ENCODE measurements at regions not wholly inside any gene's neighbourhood (a gene's known extent, or its start where the extent isn't known, plus 50 kb on each side); places are given as distances from the start of the nearest gene placed in this dataset.
A peak's percentile ranks its signal among the peaks of the same experiment; 100 is the strongest.

GRCh38 chr18:45202061-45202460 is 413.2 kb upstream of the SLC14A2 start:
- Histone ChIP-seq H3K9me2 (replicated peaks; ENCODE audit: low read length) (no peaks in the 10 kb centered on the region), H3K9me3 (ENCODE audit: low read length) (no peaks in the 10 kb centered on the region), H3K27ac (ENCODE audit: low read length) (peak overlapping the region; percentile 87), H3K4me2 (ENCODE audit: low read length) (0 out of 2 replicates have a peak overlapping the region, but pooled peaks have one; percentile 26), H3K79me2 (ENCODE audit: low read length) (no peaks in the 10 kb centered on the region), H3K27me3 (ENCODE audit: low read length) (no peaks in the 10 kb centered on the region), H2AFZ (ENCODE audit: low read length) (no peak overlapping the region), H3K4me3 (ENCODE audit: low read length) (no peak overlapping the region), H3F3A (ENCODE audit: low read length, unreplicated experiment) (no peaks in the 10 kb centered on the region), H3K4me1 (ENCODE audit: insufficient read depth, low read length) (peaks cover 21% of the 10 kb centered on the region), H3K36me3 (ENCODE audit: low read depth, low read length) (no peaks in the 10 kb centered on the region), H3K9ac (ENCODE audit: low read length) (peak overlapping the region; percentile 54; the same call in 1 of the 2 replicates), H4K20me1 (ENCODE audit: low read length) (no peaks in the 10 kb centered on the region)
- no TSS peak for BruUV-seq (replicated peaks)
- intact Hi-C loops (cut with micrococcal nuclease) = no loop called here
- no peak for TF ChIP-seq CTCF (conservative IDR thresholded peaks at IDR 0.05; ENCODE audit: low read depth, low read length)
- TF ChIP-seq EZH2phosphoT487 (IDR thresholded peaks at IDR 0.05; ENCODE audit: borderline replicate concordance, low read length) = no peak
- TF ChIP-seq EZH2 (IDR thresholded peaks at IDR 0.05; ENCODE audit: low read length, unreplicated experiment) = no peak
- ATAC-seq (no peak), DNase-seq (no peak)
- ChIA-PET CTCF (no interaction called here), POLR2A (ENCODE audit: unreplicated experiment) (no interaction called here)

GRCh38 chr18:45203677-45204076 is 411.6 kb upstream of the SLC14A2 start:
- Histone ChIP-seq H3K27me3 (ENCODE audit: low read length) (no peaks in the 10 kb centered on the region), H3K79me2 (ENCODE audit: low read length) (no peaks in the 10 kb centered on the region), H3K9ac (ENCODE audit: low read length) (no peak overlapping the region), H3K4me2 (ENCODE audit: low read length) (no peak overlapping the region), H3K27ac (ENCODE audit: low read length) (no peak overlapping the region), H3K9me2 (replicated peaks; ENCODE audit: low read length) (no peaks in the 10 kb centered on the region), H3K9me3 (ENCODE audit: low read length) (no peaks in the 10 kb centered on the region), H3K4me3 (ENCODE audit: low read length) (no peak overlapping the region), H3K36me3 (ENCODE audit: low read depth, low read length) (no peaks in the 10 kb centered on the region), H2AFZ (ENCODE audit: low read length) (no peak overlapping the region), H3F3A (ENCODE audit: low read length, unreplicated experiment) (no peaks in the 10 kb centered on the region), H3K4me1 (ENCODE audit: insufficient read depth, low read length) (peaks cover 17% of the 10 kb centered on the region), H4K20me1 (ENCODE audit: low read length) (no peaks in the 10 kb centered on the region)
- TF ChIP-seq EZH2 (IDR thresholded peaks at IDR 0.05; ENCODE audit: low read length, unreplicated experiment) = no peak
- TF ChIP-seq EZH2phosphoT487 (IDR thresholded peaks at IDR 0.05; ENCODE audit: borderline replicate concordance, low read length) = no peak
- no peak for TF ChIP-seq CTCF (conservative IDR thresholded peaks at IDR 0.05; ENCODE audit: low read depth, low read length)
- intact Hi-C loops (cut with micrococcal nuclease) = no loop called here
- DNase-seq (no peak), ATAC-seq (no peak)
- POLR2A ChIA-PET (ENCODE audit: unreplicated experiment) = no interaction called here
- BruUV-seq (replicated peaks) = no TSS peak
- CTCF ChIA-PET = no interaction called here

- Histone ChIP-seq H3K4me1 (ENCODE audit: insufficient read depth, low read length) (peaks cover 3% of the 10 kb centered on the region; the same call in 1 of the 2 replicates), H3K4me2 (ENCODE audit: low read length) (no peak overlapping the region), H3K36me3 (ENCODE audit: low read depth, low read length) (no peaks in the 10 kb centered on the region), H4K20me1 (ENCODE audit: low read length) (no peaks in the 10 kb centered on the region), H3K79me2 (ENCODE audit: low read length) (no peaks in the 10 kb centered on the region), H3K27ac (ENCODE audit: low read length) (peak overlapping the region; percentile 23; the same call in 1 of the 2 replicates), H2AFZ (ENCODE audit: low read length) (no peak overlapping the region), H3K9ac (ENCODE audit: low read length) (no peak overlapping the region), H3K9me2 (replicated peaks; ENCODE audit: low read length) (no peaks in the 10 kb centered on the region), H3K4me3 (ENCODE audit: low read length) (no peak overlapping the region), H3K27me3 (ENCODE audit: low read length) (no peaks in the 10 kb centered on the region), H3K9me3 (ENCODE audit: low read length) (no peaks in the 10 kb centered on the region), H3F3A (ENCODE audit: low read length, unreplicated experiment) (no peaks in the 10 kb centered on the region)
- BruUV-seq (replicated peaks) = no TSS peak
- no peak for TF ChIP-seq EZH2 (IDR thresholded peaks at IDR 0.05; ENCODE audit: low read length, unreplicated experiment)
- TF ChIP-seq EZH2phosphoT487 (IDR thresholded peaks at IDR 0.05; ENCODE audit: borderline replicate concordance, low read length) = no peak
- no peak for TF ChIP-seq CTCF (conservative IDR thresholded peaks at IDR 0.05; ENCODE audit: low read depth, low read length)
- DNase-seq = peak; percentile 31
- intact Hi-C loops (cut with micrococcal nuclease) = no loop called here
- POLR2A ChIA-PET (ENCODE audit: unreplicated experiment) = no interaction called here
- CTCF ChIA-PET = no interaction called here
- peak; percentile 46 for ATAC-seq
Observed at GRCh38 chr18:45207328-45207727, 407.9 kb upstream of the SLC14A2 start.

Data from PC-3 (cell line).